Activated CD4-positive, alpha-beta T cell treated with anti-CD3 and anti-CD28 coated beads, Interleukin-2, amount 50 U/mL, for 4 hours (primary cell): ENCODE measurements at regions not wholly inside any gene's neighbourhood (a gene's known extent, or its start where the extent isn't known, plus 50 kb on each side); places are given as distances from the start of the nearest gene placed in this dataset.
A peak's percentile ranks its signal among the peaks of the same experiment; 100 is the strongest.

ENCODE experiments used
- DNase-seq, 2 experiments: peaks; one replicate each; pipeline ENCODE4 v3.0.0-alpha.2; 2020

DNA sequence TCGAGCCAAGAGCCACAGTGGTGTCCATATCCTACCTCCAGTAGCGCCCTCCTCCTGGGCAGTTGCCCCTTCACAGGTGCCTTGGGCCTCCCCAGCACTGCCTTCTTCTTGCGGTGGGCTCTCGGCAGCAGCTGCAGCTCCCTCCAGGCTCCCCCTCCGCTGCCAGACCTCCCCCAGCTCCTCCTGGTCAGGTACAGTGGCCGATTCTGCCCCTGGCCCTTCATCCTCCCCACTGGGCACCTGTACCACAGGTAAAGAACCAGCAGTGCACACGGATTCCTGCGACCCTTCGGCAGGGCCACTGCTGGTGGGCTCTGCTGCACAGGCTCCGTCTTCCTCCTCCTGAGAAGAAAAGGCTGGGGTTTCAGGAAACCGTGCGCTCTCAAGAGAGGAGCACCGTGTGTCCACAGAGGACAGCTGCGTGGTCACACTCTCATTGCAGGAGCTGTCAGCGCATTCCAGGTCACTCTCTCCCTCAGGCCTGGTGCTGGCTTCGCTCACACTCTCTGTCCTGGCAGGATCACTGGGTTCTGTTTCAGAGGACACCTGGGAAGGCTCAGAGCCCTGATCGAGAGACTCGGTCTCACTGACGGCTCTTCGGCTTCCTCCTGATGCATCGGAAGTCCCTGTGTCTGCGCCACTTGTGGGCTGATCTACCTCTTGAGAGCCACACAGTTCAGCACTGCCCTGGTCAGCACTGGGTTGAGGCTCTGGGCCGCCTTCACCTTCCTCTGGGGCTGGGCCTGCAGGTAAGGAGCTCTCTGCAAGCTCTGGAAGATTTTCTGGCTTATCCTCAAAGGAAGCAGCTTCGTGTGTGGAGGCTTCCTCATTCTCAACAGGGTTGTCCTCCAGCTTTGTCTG, 147.4 kb upstream of the STK17B start:
- DNase-seq = no peak

GRCh38 chr2:196322973-196323810, 151.8 kb upstream of the STK17B start:
- DNase-seq = no peak

GRCh38 chr2:196324211-196324610, 152.8 kb upstream of the STK17B start:
- DNase-seq = no peak

GRCh38 chr2:196328088-196328680, 156.8 kb upstream of the STK17B start:
- DNase-seq = no peak

DNA sequence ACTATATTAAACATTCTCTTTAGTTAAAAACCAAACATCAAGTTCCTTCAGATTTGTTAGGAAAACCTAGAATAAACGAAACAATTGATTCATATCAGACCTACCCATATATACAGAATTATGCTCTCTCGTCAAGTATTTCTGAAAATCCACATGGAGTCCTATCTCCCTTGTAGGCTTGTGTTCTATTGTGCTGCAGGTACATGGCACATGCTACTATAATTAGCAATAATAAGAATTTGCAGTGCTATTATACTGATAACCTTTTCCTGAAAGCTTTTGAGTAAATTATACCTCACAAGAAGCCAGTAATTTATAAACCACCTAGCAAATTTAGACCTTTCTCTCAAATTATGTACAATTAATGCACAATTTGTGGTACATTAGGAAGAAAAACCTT, 158.6 kb upstream of the STK17B start:
- no peak for DNase-seq

DNA sequence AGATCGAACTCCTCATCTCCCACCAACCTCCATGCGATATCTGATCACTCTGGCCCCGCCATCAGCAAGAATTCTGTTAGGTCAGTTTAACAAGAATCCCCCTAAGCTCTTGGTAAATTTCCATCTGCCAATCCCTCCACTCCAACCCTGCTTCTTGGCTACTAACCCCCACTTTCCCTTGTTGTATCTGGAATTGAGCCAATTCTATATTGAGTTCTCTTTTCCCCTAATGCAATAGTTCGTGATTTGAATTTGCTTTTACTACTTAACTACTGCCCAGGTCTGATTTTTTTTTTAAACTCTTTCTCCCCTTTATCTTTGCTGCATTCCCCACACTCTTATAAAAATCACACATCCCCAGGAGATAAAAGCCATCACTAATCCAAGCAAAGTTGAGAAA, 159.3 kb upstream of the STK17B start:
- no peak for DNase-seq

DNA sequence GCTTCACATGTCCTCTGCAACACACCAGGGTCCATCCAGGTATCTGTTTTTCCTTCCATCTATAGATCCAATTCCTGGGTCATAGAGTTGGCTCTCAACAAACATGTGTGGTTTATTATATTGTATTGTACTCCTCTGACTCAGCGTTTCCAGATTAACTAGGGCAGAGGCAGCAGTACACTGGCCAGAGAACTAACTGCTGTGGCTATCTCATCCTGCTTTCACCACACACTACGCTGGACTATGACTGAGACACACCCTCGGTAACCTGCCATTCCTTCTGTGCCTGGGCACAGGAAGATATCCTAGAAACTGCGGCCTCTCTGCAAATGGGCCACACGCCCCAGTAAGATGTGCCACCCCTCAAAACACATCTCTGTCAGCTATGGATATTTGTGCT, 159.8 kb upstream of the STK17B start:
- no peak for DNase-seq

- no peak for DNase-seq
These were observed 160.5 kb upstream of the STK17B start for GRCh38 chr2:196331851-196332250.

DNA sequence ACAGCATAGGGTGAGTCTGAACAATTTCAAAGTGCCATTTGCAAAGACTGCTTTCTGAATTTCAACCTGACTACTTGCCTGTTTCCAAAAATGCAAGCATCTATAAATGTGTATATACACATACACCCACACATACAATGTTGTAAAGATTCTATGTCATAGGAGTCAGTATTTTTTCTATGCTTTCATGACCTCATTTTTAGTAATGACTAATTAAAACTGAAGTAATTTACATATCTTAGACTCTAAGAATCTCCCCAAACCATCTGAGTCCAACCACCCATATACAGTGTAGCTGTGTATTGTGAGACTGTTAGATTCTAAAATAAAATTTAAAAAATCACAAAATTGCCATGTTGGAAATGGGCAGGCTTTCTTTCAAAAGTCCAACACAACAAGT, 162.0 kb upstream of the STK17B start:
- no peak for DNase-seq

DNA sequence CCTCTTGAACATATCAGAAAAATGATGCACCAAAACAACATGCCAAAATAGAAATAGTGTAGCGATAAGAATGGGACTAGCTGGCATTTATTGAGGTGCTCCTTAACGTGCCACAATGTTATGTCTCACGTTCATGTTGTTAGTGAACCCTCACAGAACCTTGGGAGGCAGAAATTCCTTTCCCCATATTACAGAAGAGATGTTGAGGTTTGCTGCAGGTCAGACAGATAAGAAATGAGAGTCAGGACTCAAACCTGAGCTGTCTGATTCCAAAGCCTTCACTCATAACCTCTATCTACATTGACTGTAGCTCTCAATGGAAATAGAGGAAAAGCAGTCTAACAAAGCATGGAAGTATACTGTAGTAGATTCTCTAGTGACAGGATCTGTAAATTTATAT, 163.3 kb upstream of the STK17B start:
- DNase-seq = no peak

- no peak for DNase-seq
These were observed 163.8 kb upstream of the STK17B start for GRCh38 chr2:196335221-196335634.

- no peak for DNase-seq
These were observed 164.8 kb upstream of the STK17B start for GRCh38 chr2:196336207-196336606.

DNA sequence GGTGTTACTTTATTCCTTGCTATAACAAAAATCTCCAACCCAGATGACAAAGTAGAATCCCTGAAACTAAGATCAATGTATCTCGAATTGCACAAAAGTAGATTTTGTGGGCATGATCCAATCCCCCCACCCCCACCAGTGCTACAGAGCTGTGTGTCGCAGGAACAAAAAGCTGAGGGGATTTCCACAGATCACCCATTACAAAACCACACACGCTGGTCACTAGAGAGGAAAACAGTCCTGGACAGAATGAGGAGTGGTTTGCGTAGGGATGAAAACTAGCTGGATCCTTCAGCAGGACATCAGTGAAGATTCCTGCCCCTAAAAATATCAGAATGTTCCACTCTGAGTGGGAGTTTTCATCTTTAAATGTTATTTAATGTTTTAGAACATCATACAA, 165.3 kb upstream of the STK17B start:
- DNase-seq = no peak

DNA sequence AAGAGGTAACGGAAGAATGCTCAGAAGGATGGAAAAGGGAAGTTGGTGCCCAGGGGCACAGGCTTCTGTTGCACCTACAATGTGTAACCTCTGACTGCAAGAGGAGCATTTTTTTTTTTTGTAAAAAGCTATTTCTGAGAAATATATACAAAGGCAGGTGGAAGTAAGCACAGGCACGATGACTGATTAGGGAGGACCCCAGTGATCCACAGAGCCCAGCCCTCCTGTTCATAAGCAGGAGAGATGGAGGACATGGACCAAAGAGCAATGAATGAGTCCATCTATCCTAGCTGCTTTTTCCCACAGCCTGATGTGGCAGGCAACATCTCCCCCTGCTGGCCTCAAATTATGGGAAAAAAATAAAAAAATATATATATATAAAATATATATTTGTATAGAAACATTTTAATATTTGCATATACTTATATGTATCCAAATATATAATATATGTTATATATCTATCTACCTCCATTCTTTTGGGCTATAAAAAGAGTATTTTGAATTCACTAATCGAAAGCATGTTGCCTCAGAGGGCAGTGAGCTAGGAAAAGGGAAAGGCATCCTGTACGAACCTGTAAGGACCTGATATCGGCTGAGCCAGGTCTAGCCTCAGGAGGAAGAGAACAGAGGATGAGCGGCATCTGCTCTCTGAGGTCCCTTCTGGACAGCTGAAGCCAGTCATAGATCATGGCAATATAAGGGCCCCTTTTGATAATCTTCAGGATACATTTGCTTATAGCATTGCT, 166.0 kb upstream of the STK17B start:
- DNase-seq = peak; percentile 4 to 6

DNA sequence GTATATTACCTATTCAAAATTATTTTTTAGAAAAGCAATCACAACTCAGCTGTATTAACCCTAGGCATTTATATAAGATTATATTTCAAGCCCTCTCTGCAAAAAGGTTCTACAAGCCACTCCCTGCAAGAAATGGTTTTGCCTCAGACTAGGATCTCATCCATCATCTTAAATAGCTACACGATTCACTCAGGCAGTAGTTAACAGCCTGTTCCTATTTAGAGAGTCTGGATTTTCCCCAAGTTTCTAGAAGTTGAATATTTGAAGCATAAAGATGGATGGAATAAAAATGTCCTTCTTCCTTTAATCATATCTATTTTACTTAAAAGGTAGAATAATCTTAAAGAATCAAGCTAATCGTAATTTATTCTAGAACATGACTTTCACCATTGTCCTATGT, 167.1 kb upstream of the STK17B start:
- no peak for DNase-seq

DNA sequence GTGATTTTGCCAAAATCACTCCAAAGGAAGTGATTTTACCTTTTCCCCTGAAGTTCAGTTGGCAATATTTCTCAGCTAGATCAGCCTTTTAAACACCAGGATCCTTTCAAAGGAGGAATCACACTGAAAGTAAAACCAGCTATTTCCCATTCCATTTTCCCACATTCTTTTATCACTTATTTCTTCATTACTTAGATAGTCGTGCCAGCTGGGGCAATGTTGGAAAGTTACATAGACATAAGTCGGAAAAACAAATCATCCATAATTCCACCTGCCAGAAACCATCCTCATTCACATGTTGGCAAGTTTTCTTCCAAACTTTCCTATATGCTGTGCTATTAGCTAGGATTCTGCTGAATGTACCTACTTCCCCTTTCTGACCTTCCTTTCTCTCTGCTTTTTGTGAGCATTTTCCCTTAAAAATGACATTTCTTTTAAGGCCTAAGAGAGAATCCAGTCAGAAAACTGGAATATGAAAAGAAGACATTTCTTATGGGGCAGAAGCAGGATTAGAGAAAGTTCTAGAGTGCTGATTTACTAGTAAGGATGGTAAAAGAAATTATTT, 170.0 kb upstream of the STK17B start:
- DNase-seq = no peak

DNA sequence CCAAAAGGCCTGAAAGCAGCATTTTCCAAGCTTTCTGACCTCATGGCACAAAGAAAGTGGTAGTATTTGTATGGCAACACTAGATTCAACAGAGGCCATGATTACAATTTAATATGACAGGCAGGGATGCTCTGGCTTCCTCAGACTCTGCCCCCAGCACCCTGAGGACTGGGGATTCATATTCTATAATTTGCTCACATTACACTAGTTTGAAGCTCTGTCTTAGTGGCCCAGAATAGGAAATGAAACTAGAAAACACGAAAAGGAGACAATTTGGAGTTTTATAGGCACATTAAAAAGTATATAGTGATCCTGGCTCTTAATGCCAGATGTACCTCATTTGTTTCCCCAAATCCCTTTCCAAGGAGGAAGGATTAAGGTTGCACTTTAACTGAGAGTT, 173.0 kb upstream of the STK17B start:
- DNase-seq = no peak

GRCh38 chr2:196353717-196354116, 182.3 kb upstream of the STK17B start:
- no peak for DNase-seq

DNA sequence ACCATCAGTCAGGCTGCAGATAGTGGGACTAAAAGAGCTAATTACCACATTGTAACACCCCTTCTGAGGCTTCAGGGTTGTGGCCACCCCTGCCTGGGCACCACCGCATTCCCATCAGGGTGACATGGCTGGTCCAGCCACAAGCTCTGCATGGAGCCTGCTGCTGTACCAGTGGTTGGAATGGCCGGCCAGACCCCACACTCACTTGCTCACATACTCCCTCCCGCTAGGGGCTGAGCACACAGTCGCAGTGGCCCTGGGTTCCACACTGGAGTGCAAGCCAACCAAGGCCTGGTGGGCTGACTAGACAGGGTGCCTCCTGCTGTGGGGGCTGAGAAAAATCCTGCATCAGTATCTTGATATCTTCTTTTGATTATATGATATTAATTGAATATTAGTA, 182.8 kb upstream of the STK17B start:
- no peak for DNase-seq

DNA sequence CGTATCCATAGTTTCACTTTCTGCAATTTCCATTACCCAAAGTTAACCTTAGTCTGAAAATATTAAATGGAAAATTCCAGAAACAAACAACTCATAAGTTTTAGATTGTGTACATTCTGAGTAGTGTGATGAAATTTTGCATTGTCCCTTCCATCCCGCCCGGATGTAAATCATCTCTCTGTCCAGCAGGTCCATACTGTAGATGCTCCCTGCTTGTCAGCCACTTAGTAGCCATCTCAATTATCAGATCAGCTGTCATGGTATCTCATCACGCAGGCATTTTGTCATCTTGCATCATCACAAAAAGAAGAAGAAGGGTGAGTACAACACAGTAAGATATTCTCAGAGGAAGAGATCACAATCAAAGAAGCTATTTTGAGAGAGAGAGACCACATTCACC, 185.0 kb upstream of the STK17B start:
- DNase-seq = no peak

GRCh38 chr2:196360650-196361049, 189.3 kb upstream of the STK17B start:
- DNase-seq = no peak

- no peak for DNase-seq
These were observed 190.4 kb upstream of the STK17B start for GRCh38 chr2:196361606-196362326.
